Adrenal gland (tissue), 9 donors: ENCODE measurements at regions not wholly inside any gene's neighbourhood (a gene's known extent, or its start where the extent isn't known, plus 50 kb on each side); places are given as distances from the start of the nearest gene placed in this dataset.

Experiments used
- DNase-seq, 7 donors: peaks; one replicate each; pipeline ENCODE4 v3.0.0-alpha.2; 2019 to 2020
- H3K27ac ChIP-seq, 5 donors: fragments of 200-600 bp; sonication (generic) in 4 of 5; 1 replicate in 3 of 5; 2 replicates in 2 of 5; pipeline versions ENCODE4 v1.5.1 to v1.8.0; 2016 to 2020; ENCODE audit warnings: mild to moderate bottlenecking in 1 of 5
- H3K27me3 ChIP-seq: fragments of 200-600 bp; 2 replicates; pipeline ENCODE4 v1.8.0; 2021
- H3K36me3 ChIP-seq, 2 donors: fragments of 200-600 bp; replicated peaks in 1 of 2; 1 replicate in 1 of 2; 2 replicates in 1 of 2; pipeline versions ENCODE4 v1.5.1 to v1.8.0; 2018 to 2022
- H3K4me1 ChIP-seq, 2 donors: fragments of 200-600 bp; replicated peaks in 1 of 2; 1 replicate in 1 of 2; 2 replicates in 1 of 2; pipeline versions ENCODE4 v1.5.1 to v1.8.0; 2018 to 2021
- H3K4me3 ChIP-seq, 4 donors: fragments of 200-600 bp; sonication (generic) in 3 of 4; one replicate each; pipeline ENCODE4 v1.5.1; 2016 to 2018
- H3K9me3 ChIP-seq, 3 donors: fragments of 200-600 bp; sonication (generic) in 1 of 3; replicated peaks in 1 of 3; 1 replicate in 2 of 3; 2 replicates in 1 of 3; pipeline versions ENCODE4 v1.5.1 to v1.8.0; 2016 to 2021
- POLR2A ChIP-seq, 2 donors: fragments of 450-650 bp; IDR thresholded peaks; one replicate each; pipeline ENCODE4 v1.6.1; 2017; ENCODE audit warnings: antibody characterized with exemption in 2 of 2, mild to moderate bottlenecking in 2 of 2, moderate library complexity in 1 of 2
- WGBS, 4 donors: extraction: QIAGEN DNeasy Blood & Tissue Kit in 2 of 4; methylation state at CpG; one replicate each; pipeline versions ENCODE4 v1.1.5 to v1.1.7; 2013 to 2017; 5-methylcytosine and 5-hydroxymethylcytosine counted together
- intact Hi-C, 2 donors: fragments of 100-400 bp; cut with DNase I; formaldehyde crosslinking; loops; one replicate each; pipeline versions ENCODE4 v1.14.1 to v1.15.0; 2022 to 2023
- TF ChIP-seq, protein P1 (sequence below), 6 experiments: fragments of 450-650 bp in 4 of 6; fragments of 200-600 bp in 2 of 6; sonication (generic) in 1 of 6; IDR thresholded peaks; 1 replicate in 5 of 6; 2 replicates in 1 of 6; pipeline versions ENCODE4 v1.5.1 to v1.8.0; 2016 to 2021; ENCODE audit warnings: antibody characterized with exemption in 6 of 6, mild to moderate bottlenecking in 2 of 6, moderate library complexity in 1 of 6
- donor health status: healthy with polysubstance abuse.
- donor health status: Bipolar disorder and iron deficiency.
- donor health status: DM: yes; HTN: yes; CAD: no.
- donor health status: DM: no; HTN: no; CAD: no.
- donor health status: DM: no; HTN: no; CAD: no.

GRCh38 chr6:138607478-138608433, 108.5 kb upstream of the NHSL1 start:
- TF ChIP-seq, protein P1, sequence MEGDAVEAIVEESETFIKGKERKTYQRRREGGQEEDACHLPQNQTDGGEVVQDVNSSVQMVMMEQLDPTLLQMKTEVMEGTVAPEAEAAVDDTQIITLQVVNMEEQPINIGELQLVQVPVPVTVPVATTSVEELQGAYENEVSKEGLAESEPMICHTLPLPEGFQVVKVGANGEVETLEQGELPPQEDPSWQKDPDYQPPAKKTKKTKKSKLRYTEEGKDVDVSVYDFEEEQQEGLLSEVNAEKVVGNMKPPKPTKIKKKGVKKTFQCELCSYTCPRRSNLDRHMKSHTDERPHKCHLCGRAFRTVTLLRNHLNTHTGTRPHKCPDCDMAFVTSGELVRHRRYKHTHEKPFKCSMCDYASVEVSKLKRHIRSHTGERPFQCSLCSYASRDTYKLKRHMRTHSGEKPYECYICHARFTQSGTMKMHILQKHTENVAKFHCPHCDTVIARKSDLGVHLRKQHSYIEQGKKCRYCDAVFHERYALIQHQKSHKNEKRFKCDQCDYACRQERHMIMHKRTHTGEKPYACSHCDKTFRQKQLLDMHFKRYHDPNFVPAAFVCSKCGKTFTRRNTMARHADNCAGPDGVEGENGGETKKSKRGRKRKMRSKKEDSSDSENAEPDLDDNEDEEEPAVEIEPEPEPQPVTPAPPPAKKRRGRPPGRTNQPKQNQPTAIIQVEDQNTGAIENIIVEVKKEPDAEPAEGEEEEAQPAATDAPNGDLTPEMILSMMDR (IDR thresholded peaks at IDR 0.05), result no peak
- TF ChIP-seq POLR2A (IDR thresholded peaks at IDR 0.05), result no peak
- intact Hi-C loops, result no loop called here
- Histone ChIP-seq H3K4me1 (no peaks in the 10 kb centered on the region), H3K27ac (no peak overlapping the region), H3K36me3 (no peaks in the 10 kb centered on the region), H3K9me3 (no peaks in the 10 kb centered on the region), H3K4me3 (no peak overlapping the region), H3K27me3 (no peaks in the 10 kb centered on the region)
- no peak for DNase-seq
- 71 to 82% (median 78%) methylated on average over 10 of the region's 10 CpGs for WGBS, 4 donors

GRCh38 chr6:138608896-138609295, 109.6 kb upstream of the NHSL1 start:
- 89 to 96% (median 93%) methylated on average over 1 of the region's 1 CpG for WGBS, 4 donors
- H3K27ac ChIP-seq, result no peak overlapping the region
- H3K4me3 ChIP-seq, result no peak overlapping the region
- no peak for DNase-seq
- intact Hi-C loops, result no loop called here
- no peaks in the 10 kb centered on the region for H3K9me3 ChIP-seq
- H3K4me1 ChIP-seq, result no peaks in the 10 kb centered on the region
- no peaks in the 10 kb centered on the region for H3K36me3 ChIP-seq
- no peak for TF ChIP-seq POLR2A (IDR thresholded peaks at IDR 0.05)
- TF ChIP-seq, protein P1 (IDR thresholded peaks at IDR 0.05), result no peak
- no peaks in the 10 kb centered on the region for H3K27me3 ChIP-seq

- no peaks in the 10 kb centered on the region for H3K36me3 ChIP-seq
- H3K9me3 ChIP-seq, result no peaks in the 10 kb centered on the region
- H3K27ac ChIP-seq, result no peak overlapping the region
- DNase-seq, result no peak
- no peak overlapping the region for H3K4me3 ChIP-seq
- 91 to 95% (median 93%) methylated on average over 6 of the region's 6 CpGs for WGBS, 4 donors
- TF ChIP-seq, protein P1 (IDR thresholded peaks at IDR 0.05), result no peak
- TF ChIP-seq POLR2A (IDR thresholded peaks at IDR 0.05), result no peak
- no peaks in the 10 kb centered on the region for H3K27me3 ChIP-seq
- intact Hi-C loops, result no loop called here
- no peaks in the 10 kb centered on the region for H3K4me1 ChIP-seq
Measured at GRCh38 chr6:138609801-138610430, 110.6 kb upstream of the NHSL1 start.

DNA sequence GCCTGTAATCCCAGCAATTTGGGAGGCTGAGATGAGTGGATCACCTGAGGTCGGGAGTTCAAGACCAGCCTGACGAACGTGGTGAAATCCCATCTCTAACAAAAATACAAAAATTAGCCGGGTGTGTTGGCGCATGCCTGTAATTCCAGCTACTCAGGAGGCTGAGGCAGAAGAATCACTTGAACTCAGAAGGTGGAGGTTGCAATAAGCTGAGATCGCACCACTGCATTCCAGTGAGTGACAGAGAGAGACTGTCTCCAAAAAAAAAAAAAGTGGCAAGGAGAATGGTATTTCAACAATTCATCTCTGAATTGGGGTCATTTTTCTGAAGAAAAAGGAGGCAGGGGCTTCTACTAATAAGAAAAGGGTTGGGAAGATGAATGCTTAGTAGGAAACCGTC, 111.5 kb upstream of the NHSL1 start:
- H3K9me3 ChIP-seq, result no peaks in the 10 kb centered on the region
- H3K27me3 ChIP-seq, result no peaks in the 10 kb centered on the region
- H3K27ac ChIP-seq, result no peak overlapping the region
- WGBS, 4 donors, result 63 to 83% (median 74%) methylated on average over 7 of the region's 7 CpGs
- DNase-seq, result no peak
- intact Hi-C loops, result no loop called here
- no peaks in the 10 kb centered on the region for H3K4me1 ChIP-seq
- H3K36me3 ChIP-seq, result no peaks in the 10 kb centered on the region
- H3K4me3 ChIP-seq, result no peak overlapping the region
- TF ChIP-seq, protein P1 (IDR thresholded peaks at IDR 0.05), result no peak
- TF ChIP-seq POLR2A (IDR thresholded peaks at IDR 0.05), result no peak
